Testis (tissue), 2 donors: ENCODE measurements at regions not wholly inside any gene's neighbourhood (a gene's known extent, or its start where the extent isn't known, plus 50 kb on each side); places are given as distances from the start of the nearest gene placed in this dataset.

Experiments
- CTCF ChIP-seq, 3 experiments: fragments of 450-650 bp in 2 of 3; fragments of 200-600 bp in 1 of 3; sonication (generic) in 1 of 3; IDR thresholded peaks; one replicate each; pipeline ENCODE4 v1.5.1; 2016 to 2019; ENCODE audit warnings: antibody characterized with exemption in 3 of 3, mild to moderate bottlenecking in 2 of 3, moderate library complexity in 1 of 3
- POLR2A ChIP-seq: fragments of 450-650 bp; IDR thresholded peaks from one replicate; pipeline ENCODE4 v1.6.1; 2017; ENCODE audit warnings: antibody characterized with exemption, mild to moderate bottlenecking, moderate library complexity

GRCh38 chr18:57951999-57952774, 91.8 kb upstream of the NEDD4L start:
- TF ChIP-seq CTCF (IDR thresholded peaks at IDR 0.05) (no peak), POLR2A (no peak)
